Osteoblast (primary cell): ENCODE measurements at regions not wholly inside any gene's neighbourhood (a gene's known extent, or its start where the extent isn't known, plus 50 kb on each side); places are given as distances from the start of the nearest gene placed in this dataset.

Experiments used
- DNase-seq: peaks from one replicate; pipeline ENCODE4 v3.0.0; 2011; ENCODE audit warnings: low spot score, mixed read lengths; ENCODE audit not compliant: insufficient read length; ENCODE audit errors: missing footprints
- H2AFZ ChIP-seq: 2 replicates; pipeline ENCODE4 v1.6.0; 2011; ENCODE audit warnings: mild to moderate bottlenecking, low read length
- H3K27ac ChIP-seq: 2 replicates; pipeline ENCODE4 v1.5.1; 2011; ENCODE audit warnings: mild to moderate bottlenecking, low read depth, low read length, moderate library complexity
- H3K27me3 ChIP-seq: 2 replicates; pipeline ENCODE4 v1.6.0; 2012; ENCODE audit warnings: mild to moderate bottlenecking, control low read depth, inconsistent platforms, low read length, moderate library complexity; ENCODE audit not compliant: insufficient read depth
- H3K36me3 ChIP-seq: 2 replicates; pipeline ENCODE4 v1.5.1; 2011; ENCODE audit warnings: mild to moderate bottlenecking, low read length, control low read depth, moderate library complexity; ENCODE audit not compliant: insufficient read depth
- H3K4me1 ChIP-seq: 2 replicates; pipeline ENCODE4 v1.5.1; 2011; ENCODE audit warnings: mild to moderate bottlenecking, low read length, control low read depth, moderate library complexity; ENCODE audit not compliant: insufficient read depth
- H3K4me2 ChIP-seq: 2 replicates; pipeline ENCODE4 v1.6.0; 2011; ENCODE audit warnings: mild to moderate bottlenecking, low read length; ENCODE audit not compliant: insufficient read depth
- H3K4me3 ChIP-seq: fragments of 200-600 bp; sonication (generic); 3 replicates; pipeline ENCODE4 v1.5.1; 2012; ENCODE audit warnings: mild to moderate bottlenecking, low read length, inconsistent platforms; ENCODE audit not compliant: insufficient read depth
- H3K79me2 ChIP-seq: 2 replicates; pipeline ENCODE4 v1.6.0; 2012; ENCODE audit warnings: mild to moderate bottlenecking, low read length, control low read depth, inconsistent platforms; ENCODE audit not compliant: insufficient read depth
- H3K9me3 ChIP-seq: 2 replicates; pipeline ENCODE4 v1.5.1; 2011; ENCODE audit warnings: low read depth, low read length, control low read depth
- H4K20me1 ChIP-seq: 2 replicates; pipeline ENCODE4 v1.6.0; 2012; ENCODE audit warnings: mild to moderate bottlenecking, low read length, control low read depth; ENCODE audit not compliant: insufficient read depth
- TF ChIP-seq, protein P1 (sequence below): IDR thresholded peaks from 2 replicates; pipeline ENCODE4 v1.5.1; 2011; ENCODE audit warnings: mild to moderate bottlenecking, low read depth, low read length, moderate library complexity; ENCODE audit errors: extremely low read depth

DNA sequence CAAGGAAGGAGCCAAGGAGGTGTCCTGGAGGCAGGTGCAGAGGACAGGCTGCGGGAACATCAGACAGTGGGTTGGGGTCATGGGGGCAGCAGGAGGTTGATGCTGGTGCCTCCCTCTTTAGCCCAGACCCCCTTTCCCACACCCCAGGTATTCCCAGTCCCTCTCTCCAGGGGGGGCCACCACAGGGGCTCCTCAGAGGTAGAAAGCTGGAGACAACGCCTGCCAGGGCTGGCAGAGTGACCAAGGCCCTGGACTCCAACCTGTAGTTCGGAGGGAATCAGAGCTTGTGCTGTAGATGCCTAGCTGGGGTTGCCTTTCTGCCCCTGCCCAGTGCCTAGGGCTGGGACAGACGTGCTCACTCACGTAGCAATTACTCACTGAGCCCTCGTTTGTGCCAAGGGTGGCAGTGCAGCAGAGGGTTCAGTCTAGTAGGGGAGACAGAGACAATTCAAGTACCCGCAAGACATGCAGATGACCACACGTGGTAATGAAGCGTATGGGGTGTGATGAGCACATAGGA is 148.2 kb downstream of the PTPRU start:
- Histone ChIP-seq H4K20me1 (no peaks in the 10 kb centered on the region), H2AFZ (no peak overlapping the region), H3K27ac (no peak overlapping the region), H3K79me2 (no peaks in the 10 kb centered on the region), H3K4me1 (peaks cover 7% of the 10 kb centered on the region), H3K4me3 (no peak overlapping the region), H3K9me3 (no peaks in the 10 kb centered on the region), H3K4me2 (no peak overlapping the region), H3K27me3 (no peaks in the 10 kb centered on the region), H3K36me3 (no peaks in the 10 kb centered on the region)
- no peak for DNase-seq
- TF ChIP-seq, protein P1, sequence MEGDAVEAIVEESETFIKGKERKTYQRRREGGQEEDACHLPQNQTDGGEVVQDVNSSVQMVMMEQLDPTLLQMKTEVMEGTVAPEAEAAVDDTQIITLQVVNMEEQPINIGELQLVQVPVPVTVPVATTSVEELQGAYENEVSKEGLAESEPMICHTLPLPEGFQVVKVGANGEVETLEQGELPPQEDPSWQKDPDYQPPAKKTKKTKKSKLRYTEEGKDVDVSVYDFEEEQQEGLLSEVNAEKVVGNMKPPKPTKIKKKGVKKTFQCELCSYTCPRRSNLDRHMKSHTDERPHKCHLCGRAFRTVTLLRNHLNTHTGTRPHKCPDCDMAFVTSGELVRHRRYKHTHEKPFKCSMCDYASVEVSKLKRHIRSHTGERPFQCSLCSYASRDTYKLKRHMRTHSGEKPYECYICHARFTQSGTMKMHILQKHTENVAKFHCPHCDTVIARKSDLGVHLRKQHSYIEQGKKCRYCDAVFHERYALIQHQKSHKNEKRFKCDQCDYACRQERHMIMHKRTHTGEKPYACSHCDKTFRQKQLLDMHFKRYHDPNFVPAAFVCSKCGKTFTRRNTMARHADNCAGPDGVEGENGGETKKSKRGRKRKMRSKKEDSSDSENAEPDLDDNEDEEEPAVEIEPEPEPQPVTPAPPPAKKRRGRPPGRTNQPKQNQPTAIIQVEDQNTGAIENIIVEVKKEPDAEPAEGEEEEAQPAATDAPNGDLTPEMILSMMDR, result no peak

DNA sequence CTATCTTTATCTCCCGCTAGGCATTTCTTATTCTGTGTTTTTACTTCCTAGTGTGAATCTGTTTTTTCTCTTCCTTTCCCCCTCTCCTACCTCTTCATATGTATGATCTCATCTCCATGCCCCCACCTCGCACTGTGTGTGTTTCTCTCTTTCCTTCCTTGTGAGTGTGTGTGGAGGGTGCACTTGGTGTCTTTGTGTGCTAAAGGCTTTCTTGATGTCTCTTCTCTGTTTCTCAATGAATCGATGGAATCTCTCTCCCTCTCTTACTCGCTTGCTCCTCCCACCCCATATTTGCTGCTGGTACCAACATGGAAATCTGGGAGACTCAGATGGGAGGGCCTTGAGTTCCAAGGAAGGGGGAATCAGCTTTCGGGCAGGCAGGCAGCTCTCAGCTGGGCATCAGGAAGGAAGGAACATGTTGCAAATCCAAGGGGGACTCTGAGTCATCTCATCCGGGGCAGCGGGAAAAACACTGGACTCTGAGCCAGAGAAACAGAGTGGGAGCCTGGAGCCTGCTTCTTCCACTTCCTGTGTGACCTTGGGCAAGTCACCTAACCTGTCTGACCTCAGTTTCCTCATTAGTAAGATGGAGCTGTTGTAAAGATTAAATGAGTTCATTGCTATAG is 147.5 kb downstream of the PTPRU start:
- Histone ChIP-seq H3K79me2 (no peaks in the 10 kb centered on the region), H4K20me1 (no peaks in the 10 kb centered on the region), H3K27ac (no peak overlapping the region), H3K4me3 (peak overlapping the region; percentile 20), H3K36me3 (no peaks in the 10 kb centered on the region), H3K9me3 (no peaks in the 10 kb centered on the region), H3K4me1 (peaks cover 7% of the 10 kb centered on the region), H2AFZ (peak overlapping the region; percentile 53), H3K27me3 (no peaks in the 10 kb centered on the region), H3K4me2 (peak overlapping the region; percentile 38)
- TF ChIP-seq, protein P1, result no peak
- peak; percentile 82 for DNase-seq

DNA sequence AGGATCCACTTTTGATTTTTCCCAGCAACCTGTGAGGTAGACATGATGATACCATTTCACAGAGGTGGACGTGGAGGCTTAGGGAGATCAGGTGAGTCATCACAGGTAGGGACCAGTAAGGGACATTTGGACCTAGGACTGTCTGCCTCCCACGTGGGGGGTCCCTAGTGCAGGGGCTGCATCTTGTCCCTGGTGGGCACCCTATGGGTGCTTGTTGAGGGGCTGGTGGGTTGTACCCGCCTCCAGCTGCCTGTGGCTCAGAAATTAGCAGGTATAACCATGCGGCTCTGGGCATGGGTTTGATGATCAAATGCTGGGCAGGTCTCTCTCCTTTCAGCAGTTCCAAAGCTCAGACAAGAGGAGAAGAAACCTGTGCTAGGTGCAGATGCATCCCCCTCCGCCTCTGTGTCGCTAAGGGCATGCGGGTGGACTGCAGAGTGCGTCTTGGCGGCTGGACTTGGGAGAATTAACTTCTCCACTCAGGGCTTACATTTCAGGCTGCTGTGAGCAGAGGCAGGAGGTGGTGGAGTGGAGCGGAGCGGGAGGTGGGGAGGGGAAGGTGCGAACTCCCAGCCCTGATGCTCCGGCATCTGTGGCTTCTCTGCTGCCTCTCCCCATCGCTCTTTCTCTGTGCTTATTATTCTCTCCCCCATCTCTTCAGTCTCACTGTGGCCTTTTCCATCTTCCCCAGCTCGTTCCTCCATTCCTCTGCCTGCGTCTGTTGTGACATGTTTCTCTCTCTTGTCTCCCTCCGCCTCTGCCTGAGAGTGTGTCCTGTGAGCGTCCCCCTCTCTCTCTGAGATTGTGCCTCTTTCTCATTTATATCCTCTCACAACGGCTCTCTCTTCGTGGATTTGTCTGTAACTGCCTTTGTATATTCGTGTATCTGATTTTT is 146.8 kb downstream of the PTPRU start:
- Histone ChIP-seq H3K9me3 (no peaks in the 10 kb centered on the region), H2AFZ (peak overlapping the region; percentile 53), H3K36me3 (no peaks in the 10 kb centered on the region), H4K20me1 (no peaks in the 10 kb centered on the region), H3K27me3 (no peaks in the 10 kb centered on the region), H3K27ac (no peak overlapping the region), H3K4me1 (peaks cover 7% of the 10 kb centered on the region), H3K79me2 (no peaks in the 10 kb centered on the region), H3K4me3 (no peak overlapping the region), H3K4me2 (peak overlapping the region; percentile 38)
- no peak for DNase-seq
- TF ChIP-seq, protein P1, result no peak

DNA sequence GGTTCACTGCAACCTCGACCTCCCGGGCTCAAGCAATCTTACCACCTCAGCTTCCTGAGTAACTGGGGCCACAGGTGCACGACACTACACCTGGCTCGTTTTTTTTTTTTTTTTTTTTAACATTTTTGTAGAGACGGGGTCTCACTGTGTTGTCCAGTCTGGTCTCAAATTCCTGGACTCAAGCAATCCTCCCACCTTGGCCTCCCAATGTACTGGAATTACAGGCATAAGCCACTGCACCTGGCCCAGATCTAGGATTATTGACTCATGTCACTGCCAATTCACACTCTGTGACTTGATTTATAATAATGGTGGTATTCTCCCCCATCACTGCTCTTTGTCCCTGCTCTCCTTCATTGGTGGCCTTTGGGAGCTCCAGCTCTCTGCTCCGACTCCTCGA is 145.1 kb downstream of the PTPRU start:
- Histone ChIP-seq H4K20me1 (no peaks in the 10 kb centered on the region), H3K27ac (no peak overlapping the region), H3K27me3 (no peaks in the 10 kb centered on the region), H3K9me3 (no peaks in the 10 kb centered on the region), H3K79me2 (no peaks in the 10 kb centered on the region), H3K36me3 (no peaks in the 10 kb centered on the region), H3K4me3 (no peak overlapping the region), H3K4me1 (peaks cover 7% of the 10 kb centered on the region), H2AFZ (no peak overlapping the region), H3K4me2 (no peak overlapping the region)
- TF ChIP-seq, protein P1, result no peak
- DNase-seq, result no peak
